RWPE1 (cell line): ENCODE measurements at regions not wholly inside any gene's neighbourhood (a gene's known extent, or its start where the extent isn't known, plus 50 kb on each side); places are given as distances from the start of the nearest gene placed in this dataset.

Experiments used
- CTCF ChIA-PET: fragments of 350-600 bp; sonication (Branson Sonifier 250); formaldehyde crosslinking; extraction: SDS; loops from one replicate; lab custom pipeline; 2021; lab: Yijun Ruan, JAX
- POLR2A ChIA-PET: fragments of 400-600 bp; formaldehyde crosslinking; extraction: SDS; loops from one replicate; lab custom pipeline; 2020; ENCODE audit warnings: antibody characterized with exemption; ENCODE audit not compliant: low non-redundant PET; lab: Yijun Ruan, JAX
- DNase-seq: peaks from one replicate; pipeline ENCODE4 v3.0.0; 2012; ENCODE audit warnings: low spot score
- H3K27ac ChIP-seq: fragments of 450-650 bp; 2 replicates; pipeline ENCODE4 v1.5.1; 2017
- CTCF ChIP-seq: fragments of 450-650 bp; conservative IDR thresholded peaks from 2 replicates; pipeline ENCODE4 v1.5.1; 2017; ENCODE audit warnings: low read depth, mild to moderate bottlenecking

- POLR2A ChIA-PET = no interaction called here
- CTCF ChIA-PET = no interaction called here
- no peak for TF ChIP-seq CTCF
- no peak for DNase-seq
- no peak overlapping the region for H3K27ac ChIP-seq
Measured at GRCh38 chr6:84358581-84358980, 131.1 kb upstream of the CEP162 start.

- POLR2A ChIA-PET = no interaction called here
- DNase-seq = no peak
- no peak overlapping the region for H3K27ac ChIP-seq
- TF ChIP-seq CTCF = no peak
- CTCF ChIA-PET = no interaction called here
Measured at GRCh38 chr6:84357631-84358030, 130.2 kb upstream of the CEP162 start.

DNA sequence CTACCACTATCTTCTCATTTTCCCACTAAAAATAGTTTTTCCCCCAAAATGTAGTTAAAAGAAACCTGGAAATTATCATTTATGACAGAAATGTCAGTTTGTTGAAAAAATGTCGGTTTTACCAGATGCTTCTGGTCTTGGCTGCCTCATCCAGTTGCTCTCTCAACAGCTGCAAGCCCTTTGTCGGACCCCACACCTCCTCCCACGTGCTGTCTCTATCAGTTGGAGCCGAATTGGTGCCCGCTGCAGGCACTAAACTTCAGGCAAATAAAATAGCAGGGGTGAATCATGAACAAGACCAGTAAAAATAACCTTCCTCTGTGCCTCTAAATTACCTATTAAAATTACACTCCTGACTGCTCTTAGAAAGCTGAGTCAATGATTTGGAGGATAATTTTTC is 129.5 kb upstream of the CEP162 start:
- H3K27ac ChIP-seq = no peak overlapping the region
- ChIA-PET POLR2A (no interaction called here), CTCF (interaction anchor here (0.6 kb wide), 2 partner anchors 824 to 863 kb away, joined by 4 read pairs; no protein-coding TSS in a partner anchor)
- TF ChIP-seq CTCF = no peak
- no peak for DNase-seq

DNA sequence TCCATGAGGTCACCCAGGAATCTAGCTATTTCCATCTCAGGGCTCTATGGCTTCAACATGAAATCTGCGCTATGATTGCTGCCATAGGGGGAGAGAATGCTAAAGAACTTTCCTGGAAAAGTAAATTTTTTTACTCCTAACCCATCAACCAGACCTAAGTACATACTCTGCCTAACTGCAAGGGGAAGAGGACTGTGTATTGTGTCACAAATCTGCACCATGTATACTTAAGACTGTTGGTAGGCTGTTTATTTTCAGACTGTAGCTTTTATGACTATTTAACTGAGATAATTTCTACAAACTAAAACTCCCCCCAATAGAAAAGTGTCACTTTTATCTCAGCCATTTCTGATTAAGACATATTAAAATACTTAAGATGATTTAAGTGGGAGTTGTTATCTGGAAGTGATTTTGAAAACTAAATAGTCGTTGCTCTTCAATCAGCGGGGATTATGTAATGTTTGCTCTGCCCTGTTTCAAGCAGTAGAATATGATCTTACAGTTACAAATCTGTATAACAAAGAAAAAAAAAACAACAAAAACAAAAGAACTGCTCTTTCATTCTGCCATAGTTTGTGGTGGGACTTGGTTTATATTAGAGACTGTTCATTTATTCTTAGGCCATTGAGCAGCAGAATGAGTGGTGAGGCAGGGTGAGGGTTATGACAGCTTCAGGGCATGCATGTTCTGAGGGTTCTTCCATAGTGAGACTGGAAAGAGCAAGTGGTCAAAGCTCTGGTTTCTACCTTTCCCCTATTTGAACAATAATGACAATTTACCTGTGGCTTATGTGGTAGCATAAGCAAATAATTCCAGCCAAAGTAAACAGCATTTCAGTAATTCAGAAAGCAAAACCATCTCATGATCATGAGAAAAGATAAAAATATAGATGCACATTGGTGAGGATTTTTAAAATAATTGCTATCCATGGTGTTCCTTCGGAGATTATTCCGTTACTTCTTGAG is 126.3 kb upstream of the CEP162 start:
- no peak for DNase-seq
- CTCF ChIA-PET = no interaction called here
- TF ChIP-seq CTCF = no peak
- POLR2A ChIA-PET = no interaction called here
- H3K27ac ChIP-seq = no peak overlapping the region

- DNase-seq = no peak
- ChIA-PET POLR2A (no interaction called here), CTCF (no interaction called here)
- H3K27ac ChIP-seq = no peak overlapping the region
- no peak for TF ChIP-seq CTCF
Measured at GRCh38 chr6:84350397-84350796, 123.0 kb upstream of the CEP162 start.

GRCh38 chr6:84349542-84349941 is 122.1 kb upstream of the CEP162 start:
- no peak for DNase-seq
- POLR2A ChIA-PET = no interaction called here
- H3K27ac ChIP-seq = no peak overlapping the region
- CTCF ChIA-PET = no interaction called here
- no peak for TF ChIP-seq CTCF
